ENCODE measurements at regions not wholly inside any gene's neighbourhood (a gene's known extent, or its start where the extent isn't known, plus 50 kb on each side); places are given as distances from the start of the nearest gene placed in this dataset.

GRCh38 chr13:64160479-64160878 lies 2744.8 kb upstream of the PCDH20 start:
- no peak for TF ChIP-seq GATA3 (IDR thresholded peaks at IDR 0.05; ENCODE audit: low read depth, low read length)
- TF ChIP-seq GATA2 (IDR thresholded peaks at IDR 0.05; ENCODE audit: low read depth, low read length) = no peak

- TF ChIP-seq GATA3 (IDR thresholded peaks at IDR 0.05; ENCODE audit: low read depth, low read length) (no peak), GATA2 (IDR thresholded peaks at IDR 0.05; ENCODE audit: low read depth, low read length) (no peak)
Measured at GRCh38 chr13:64158908-64159307, 2743.3 kb upstream of the PCDH20 start.

- TF ChIP-seq GATA3 (IDR thresholded peaks at IDR 0.05; ENCODE audit: low read depth, low read length) = no peak
- TF ChIP-seq GATA2 (IDR thresholded peaks at IDR 0.05; ENCODE audit: low read depth, low read length) = no peak
Measured at GRCh38 chr13:64154514-64154913, 2738.9 kb upstream of the PCDH20 start.

GRCh38 chr13:64130600-64130999 lies 2715.0 kb upstream of the PCDH20 start:
- no peak for TF ChIP-seq GATA3 (IDR thresholded peaks at IDR 0.05; ENCODE audit: low read depth, low read length)
- no peak for TF ChIP-seq GATA2 (IDR thresholded peaks at IDR 0.05; ENCODE audit: low read depth, low read length)

GRCh38 chr13:64130171-64130570 lies 2714.5 kb upstream of the PCDH20 start:
- TF ChIP-seq GATA3 (IDR thresholded peaks at IDR 0.05; ENCODE audit: low read depth, low read length) = no peak
- TF ChIP-seq GATA2 (IDR thresholded peaks at IDR 0.05; ENCODE audit: low read depth, low read length) = no peak

- TF ChIP-seq GATA2 (IDR thresholded peaks at IDR 0.05; ENCODE audit: low read depth, low read length) = no peak
- TF ChIP-seq GATA3 (IDR thresholded peaks at IDR 0.05; ENCODE audit: low read depth, low read length) = no peak
Measured at GRCh38 chr13:64127856-64128255, 2712.2 kb upstream of the PCDH20 start.

- no peak for TF ChIP-seq GATA3 (IDR thresholded peaks at IDR 0.05; ENCODE audit: low read depth, low read length)
- no peak for TF ChIP-seq GATA2 (IDR thresholded peaks at IDR 0.05; ENCODE audit: low read depth, low read length)
Measured at GRCh38 chr13:64127192-64127591, 2711.5 kb upstream of the PCDH20 start.

- TF ChIP-seq GATA2 (IDR thresholded peaks at IDR 0.05; ENCODE audit: low read depth, low read length) (no peak), GATA3 (IDR thresholded peaks at IDR 0.05; ENCODE audit: low read depth, low read length) (no peak)
Measured at GRCh38 chr13:64099994-64100393, 2684.3 kb upstream of the PCDH20 start.

GRCh38 chr13:64090311-64090710 lies 2674.7 kb upstream of the PCDH20 start:
- TF ChIP-seq GATA3 (IDR thresholded peaks at IDR 0.05; ENCODE audit: low read depth, low read length) = no peak
- no peak for TF ChIP-seq GATA2 (IDR thresholded peaks at IDR 0.05; ENCODE audit: low read depth, low read length)

GRCh38 chr13:64088491-64088890 lies 2672.8 kb upstream of the PCDH20 start:
- no peak for TF ChIP-seq GATA3 (IDR thresholded peaks at IDR 0.05; ENCODE audit: low read depth, low read length)
- TF ChIP-seq GATA2 (IDR thresholded peaks at IDR 0.05; ENCODE audit: low read depth, low read length) = no peak

- TF ChIP-seq GATA2 (IDR thresholded peaks at IDR 0.05; ENCODE audit: low read depth, low read length) (no peak), GATA3 (IDR thresholded peaks at IDR 0.05; ENCODE audit: low read depth, low read length) (no peak)
Measured at GRCh38 chr13:64087624-64088023, 2672.0 kb upstream of the PCDH20 start.

GRCh38 chr13:64083811-64084210 lies 2668.2 kb upstream of the PCDH20 start:
- TF ChIP-seq GATA2 (IDR thresholded peaks at IDR 0.05; ENCODE audit: low read depth, low read length) = no peak
- TF ChIP-seq GATA3 (IDR thresholded peaks at IDR 0.05; ENCODE audit: low read depth, low read length) = no peak

GRCh38 chr13:64083396-64083795 lies 2667.7 kb upstream of the PCDH20 start:
- TF ChIP-seq GATA3 (IDR thresholded peaks at IDR 0.05; ENCODE audit: low read depth, low read length) = no peak
- no peak for TF ChIP-seq GATA2 (IDR thresholded peaks at IDR 0.05; ENCODE audit: low read depth, low read length)

- TF ChIP-seq GATA2 (IDR thresholded peaks at IDR 0.05; ENCODE audit: low read depth, low read length) (no peak), GATA3 (IDR thresholded peaks at IDR 0.05; ENCODE audit: low read depth, low read length) (no peak)
Measured at GRCh38 chr13:64078480-64078936, 2662.9 kb upstream of the PCDH20 start.

GRCh38 chr13:64078025-64078424 lies 2662.4 kb upstream of the PCDH20 start:
- no peak for TF ChIP-seq GATA3 (IDR thresholded peaks at IDR 0.05; ENCODE audit: low read depth, low read length)
- no peak for TF ChIP-seq GATA2 (IDR thresholded peaks at IDR 0.05; ENCODE audit: low read depth, low read length)
